ENCODE measurements at regions not wholly inside any gene's neighbourhood (a gene's known extent, or its start where the extent isn't known, plus 50 kb on each side); places are given as distances from the start of the nearest gene placed in this dataset.

GRCh38 chr7:133197972-133198544, 54.8 kb upstream of the EXOC4 start:
- intact Hi-C loops (cut with DNase I), result no loop called here
- WGBS, 2 donors, result 58 to 63% methylated on average over 4 of the region's 4 CpGs
- Histone ChIP-seq H3K27me3 (no peaks in the 10 kb centered on the region), H3K4me1 (no peaks in the 10 kb centered on the region), H3K9me3 (no peaks in the 10 kb centered on the region), H3K27ac (no peak overlapping the region), H3K4me3 (replicated peaks in 1 of 3) (no peak overlapping the region), H3K36me3 (no peaks in the 10 kb centered on the region)
- TF ChIP-seq POLR2A (IDR thresholded peaks at IDR 0.05) (no peak), CTCF (IDR thresholded peaks at IDR 0.05) (no peak)
- DNase-seq, result no peak

GRCh38 chr7:133199831-133200230, 53.0 kb upstream of the EXOC4 start:
- 100% methylated on average over 2 of the region's 2 CpGs for WGBS, 2 donors
- H3K9me3 ChIP-seq, result no peaks in the 10 kb centered on the region
- no peaks in the 10 kb centered on the region for H3K4me1 ChIP-seq
- intact Hi-C loops (cut with DNase I), result no loop called here
- DNase-seq, result no peak
- H3K27me3 ChIP-seq, result no peaks in the 10 kb centered on the region
- H3K36me3 ChIP-seq, result no peaks in the 10 kb centered on the region
- TF ChIP-seq CTCF (IDR thresholded peaks at IDR 0.05) (no peak), POLR2A (IDR thresholded peaks at IDR 0.05) (no peak)
- H3K4me3 ChIP-seq (replicated peaks in 1 of 3), result no peak overlapping the region
- H3K27ac ChIP-seq, result no peak overlapping the region

- intact Hi-C loops (cut with DNase I), result no loop called here
- H3K4me3 ChIP-seq (replicated peaks in 1 of 3), result no peak overlapping the region
- H3K36me3 ChIP-seq, result no peaks in the 10 kb centered on the region
- H3K27ac ChIP-seq, result no peak overlapping the region
- no peaks in the 10 kb centered on the region for H3K9me3 ChIP-seq
- TF ChIP-seq POLR2A (IDR thresholded peaks at IDR 0.05) (no peak), CTCF (IDR thresholded peaks at IDR 0.05) (no peak)
- H3K4me1 ChIP-seq, result no peaks in the 10 kb centered on the region
- WGBS, 2 donors, result 92 to 100% methylated on average over 1 of the region's 1 CpG
- H3K27me3 ChIP-seq, result no peaks in the 10 kb centered on the region
- DNase-seq, result no peak
These were observed 51.4 kb upstream of the EXOC4 start for GRCh38 chr7:133201470-133201869.

- H3K27me3 ChIP-seq, result no peaks in the 10 kb centered on the region
- no peaks in the 10 kb centered on the region for H3K36me3 ChIP-seq
- H3K4me3 ChIP-seq (replicated peaks in 1 of 3), result no peak overlapping the region
- no peaks in the 10 kb centered on the region for H3K4me1 ChIP-seq
- TF ChIP-seq CTCF (IDR thresholded peaks at IDR 0.05) (no peak), POLR2A (IDR thresholded peaks at IDR 0.05) (no peak)
- no peak for DNase-seq
- no peak overlapping the region for H3K27ac ChIP-seq
- WGBS, 2 donors, result 90 to 93% methylated on average over 1 of the region's 1 CpG
- intact Hi-C loops (cut with DNase I), result no loop called here
- H3K9me3 ChIP-seq, result no peaks in the 10 kb centered on the region
These were observed 49.9 kb upstream of the EXOC4 start for GRCh38 chr7:133202942-133203341.

All from thyroid gland (tissue), 4 donors.